Right cardiac atrium (tissue), 5 donors: ENCODE measurements at regions not wholly inside any gene's neighbourhood (a gene's known extent, or its start where the extent isn't known, plus 50 kb on each side); places are given as distances from the start of the nearest gene placed in this dataset.
A peak's percentile ranks its signal among the peaks of the same experiment; 100 is the strongest.
"Not testable (repeated sequence)": the region's sequence is repeated elsewhere in the genome, so short reads cannot be mapped to it uniquely, and the experiment has no call there.

Experiments
- ATAC-seq, 2 donors: fragments of 200-7000 bp; cut with Tn5 transposase; one replicate each; pipeline versions ENCODE4 v1.8.0 to v1.9.1; 2020; ENCODE audit warnings: moderate library complexity in 2 of 2, mild to moderate bottlenecking in 1 of 2
- DNase-seq, 3 donors: peaks; one replicate each; pipeline ENCODE4 v3.0.0-alpha.2; 2020
- H3K27ac ChIP-seq: one replicate; pipeline ENCODE4 v1.5.1; 2013; ENCODE audit warnings: mild to moderate bottlenecking, low read length, control low read depth, moderate library complexity
- H3K27me3 ChIP-seq: one replicate; pipeline ENCODE4 v1.6.1; 2013; ENCODE audit not compliant: control insufficient read depth, insufficient read depth
- H3K4me1 ChIP-seq: one replicate; pipeline ENCODE4 v1.6.1; 2013; ENCODE audit warnings: low read length; ENCODE audit not compliant: control insufficient read depth, insufficient read depth
- H3K4me3 ChIP-seq: one replicate; pipeline ENCODE4 v1.5.1; 2013; ENCODE audit warnings: low read length, control low read depth
- H3K9me3 ChIP-seq: one replicate; pipeline ENCODE4 v1.6.1; 2013; ENCODE audit warnings: low read length; ENCODE audit not compliant: control insufficient read depth
- WGBS: extraction: QIAGEN DNeasy Blood & Tissue Kit; methylation state at CpG from one replicate; pipeline ENCODE4 v1.1.7; 2013; 5-methylcytosine and 5-hydroxymethylcytosine counted together
- intact Hi-C, 4 donors: fragments of 100-400 bp; cut with DNase I; formaldehyde crosslinking; loops; one replicate each; pipeline versions ENCODE4 v1.11.0 to v1.14.0; 2022 to 2023
- donor health status: healthy with polysubstance abuse.
- donor health status: DM: no; HTN: yes; CAD: no.
- donor health status: DM: no; HTN: no; CAD: no.
- donor health status: DM: no; HTN: yes; CAD: no; lungs with severe emphysema.
- donor health status: DM: yes; HTN: yes; CAD: no.

- no peaks in the 10 kb centered on the region for H3K27me3 ChIP-seq
- 16% methylated on average over 2 of the region's 2 CpGs for WGBS
- no peak for DNase-seq
- no peak for ATAC-seq
- H3K4me1 ChIP-seq, result no peaks in the 10 kb centered on the region
- no peak overlapping the region for H3K4me3 ChIP-seq
- H3K9me3 ChIP-seq, result no peaks in the 10 kb centered on the region
- intact Hi-C loops, result no loop called here
- H3K27ac ChIP-seq, result no peak overlapping the region
These were observed 123.0 kb downstream of the CHD9NB start for GRCh38 chr16:52929478-52930400.

- H3K27me3 ChIP-seq, result no peaks in the 10 kb centered on the region
- intact Hi-C loops, result no loop called here
- no peak for ATAC-seq
- H3K27ac ChIP-seq, result no peak overlapping the region
- DNase-seq, result no peak
- H3K4me3 ChIP-seq, result no peak overlapping the region
- 90% methylated on average over 3 of the region's 3 CpGs for WGBS
- H3K4me1 ChIP-seq, result no peaks in the 10 kb centered on the region
- no peaks in the 10 kb centered on the region for H3K9me3 ChIP-seq
These were observed 123.7 kb downstream of the CHD9NB start for GRCh38 chr16:52928955-52929354.

- no peaks in the 10 kb centered on the region for H3K27me3 ChIP-seq
- intact Hi-C loops, result no loop called here
- no peaks in the 10 kb centered on the region for H3K9me3 ChIP-seq
- DNase-seq, result no peak
- no peak overlapping the region for H3K27ac ChIP-seq
- no peaks in the 10 kb centered on the region for H3K4me1 ChIP-seq
- no peak overlapping the region for H3K4me3 ChIP-seq
- ATAC-seq, result no peak
- 50% methylated on average over 4 of the region's 4 CpGs for WGBS
These were observed 127.6 kb downstream of the CHD9NB start for GRCh38 chr16:52925143-52925542.

DNA sequence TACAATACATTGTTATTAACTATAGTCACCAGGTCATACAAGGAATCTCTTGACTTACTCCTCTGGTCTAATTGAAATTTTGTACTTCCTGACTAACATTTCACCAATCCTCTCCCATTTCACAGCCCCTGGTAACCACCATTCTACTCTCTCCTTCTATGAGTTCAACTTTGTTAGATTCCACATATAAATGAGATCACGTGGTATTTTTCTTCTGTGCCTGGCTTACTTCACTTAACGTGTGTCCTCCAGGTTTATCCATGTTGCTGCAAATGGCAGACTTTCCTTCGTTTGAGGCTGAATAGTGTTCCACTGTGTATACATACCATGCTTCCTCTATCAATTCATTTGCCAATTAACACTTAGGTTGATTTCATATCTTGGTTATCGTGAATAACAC is 128.5 kb downstream of the CHD9NB start:
- no peaks in the 10 kb centered on the region for H3K27me3 ChIP-seq
- no peak for DNase-seq
- no peaks in the 10 kb centered on the region for H3K4me1 ChIP-seq
- intact Hi-C loops, result no loop called here
- no peak overlapping the region for H3K27ac ChIP-seq
- ATAC-seq, result no peak
- no peaks in the 10 kb centered on the region for H3K9me3 ChIP-seq
- H3K4me3 ChIP-seq, result no peak overlapping the region
- WGBS, result 72% methylated on average over 4 of the region's 4 CpGs

DNA sequence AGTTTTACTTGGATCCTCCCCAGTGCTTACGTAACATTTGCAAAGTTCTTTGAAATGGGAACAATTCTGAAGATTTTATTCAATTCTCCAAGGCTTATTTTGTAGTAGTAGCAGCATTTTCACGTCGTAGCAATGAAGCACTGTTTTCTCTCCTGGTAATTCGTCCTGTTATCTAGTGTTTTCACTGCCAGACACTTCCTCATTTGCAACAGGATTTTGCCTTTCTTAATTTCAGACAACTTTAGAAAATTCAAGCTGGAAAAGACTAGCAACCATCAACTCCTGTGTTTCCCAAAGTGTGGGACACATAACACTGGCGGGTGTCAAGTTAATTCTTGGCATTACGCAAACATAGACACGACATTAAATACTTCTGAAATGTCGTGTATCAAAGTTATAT is 131.6 kb downstream of the CHD9NB start:
- H3K4me3 ChIP-seq, result no peak overlapping the region
- no peaks in the 10 kb centered on the region for H3K27me3 ChIP-seq
- intact Hi-C loops, result no loop called here
- H3K27ac ChIP-seq, result no peak overlapping the region
- DNase-seq, result no peak
- H3K9me3 ChIP-seq, result no peaks in the 10 kb centered on the region
- WGBS, result 56% methylated on average over 8 of the region's 8 CpGs
- no peak for ATAC-seq
- no peaks in the 10 kb centered on the region for H3K4me1 ChIP-seq

- Histone ChIP-seq H3K4me3 (no peak overlapping the region), H3K9me3 (no peaks in the 10 kb centered on the region), H3K27me3 (no peaks in the 10 kb centered on the region), H3K27ac (no peak overlapping the region), H3K4me1 (no peaks in the 10 kb centered on the region)
- intact Hi-C loops, result no loop called here
- ATAC-seq, result no peak
- 65% methylated on average over 5 of the region's 5 CpGs for WGBS
- DNase-seq, result no peak
These were observed 132.4 kb downstream of the CHD9NB start for GRCh38 chr16:52920331-52920730.

- intact Hi-C loops, result loop anchor here in 2 of 4 donors (5.0 to 10.0 kb wide), 3 partner anchors 720 to 850 kb away; no protein-coding TSS in a partner anchor
- Histone ChIP-seq H3K4me3 (no peak overlapping the region), H3K9me3 (no peaks in the 10 kb centered on the region), H3K27me3 (no peaks in the 10 kb centered on the region), H3K27ac (no peak overlapping the region), H3K4me1 (no peaks in the 10 kb centered on the region)
- ATAC-seq (no peak), DNase-seq (no peak)
- WGBS, result 55% methylated on average over 2 of the region's 2 CpGs
These were observed 138.3 kb downstream of the CHD9NB start for GRCh38 chr16:52914428-52914827.

DNA sequence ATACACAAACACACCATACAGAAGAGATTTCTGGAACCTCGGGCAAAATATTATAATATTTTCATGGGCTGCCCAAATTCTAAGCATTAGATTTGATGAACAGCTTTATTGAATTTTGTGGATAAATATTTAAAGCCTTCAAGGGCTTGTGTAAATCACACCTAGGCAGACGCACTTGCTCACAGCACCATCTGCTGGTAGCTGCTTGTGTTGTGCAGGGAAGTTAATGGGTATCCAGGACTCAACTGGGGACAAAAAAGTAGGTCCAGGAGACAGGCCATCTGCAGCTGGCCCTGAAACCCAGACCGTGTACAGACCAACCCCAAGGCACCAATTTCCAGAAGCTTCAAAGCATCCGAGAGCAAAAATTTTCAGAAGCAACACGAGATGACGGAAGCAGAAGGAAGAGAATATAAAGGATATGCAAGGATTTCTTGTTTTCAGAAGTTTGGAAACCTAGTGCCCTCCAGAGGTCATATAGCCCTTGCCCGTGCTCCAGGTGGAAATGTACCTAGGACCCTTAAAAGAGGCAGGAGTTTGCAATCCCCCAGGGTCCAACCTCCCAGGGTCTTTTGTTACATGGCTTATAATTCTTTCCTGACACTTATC is 140.0 kb downstream of the CHD9NB start:
- Histone ChIP-seq H3K9me3 (no peaks in the 10 kb centered on the region), H3K4me3 (no peak overlapping the region), H3K4me1 (no peaks in the 10 kb centered on the region), H3K27me3 (no peaks in the 10 kb centered on the region), H3K27ac (no peak overlapping the region)
- intact Hi-C loops, result loop anchor here in 2 of 4 donors (2.0 to 10.0 kb wide), 4 partner anchors 718 to 848 kb away; no protein-coding TSS in a partner anchor
- ATAC-seq (peak; percentile 55 to 63), DNase-seq (peak; percentile 55 to 71 (median 62))
- WGBS, result 7% methylated on average over 7 of the region's 7 CpGs

- intact Hi-C loops, H3K27ac ChIP-seq, H3K27me3 ChIP-seq, H3K9me3 ChIP-seq, DNase-seq, H3K4me1 ChIP-seq, H3K4me3 ChIP-seq, ATAC-seq: not testable (repeated sequence)
- WGBS, result 82% methylated on average over 6 of the region's 6 CpGs
These were observed 144.6 kb downstream of the CHD9NB start for GRCh38 chr16:52908057-52908456.

DNA sequence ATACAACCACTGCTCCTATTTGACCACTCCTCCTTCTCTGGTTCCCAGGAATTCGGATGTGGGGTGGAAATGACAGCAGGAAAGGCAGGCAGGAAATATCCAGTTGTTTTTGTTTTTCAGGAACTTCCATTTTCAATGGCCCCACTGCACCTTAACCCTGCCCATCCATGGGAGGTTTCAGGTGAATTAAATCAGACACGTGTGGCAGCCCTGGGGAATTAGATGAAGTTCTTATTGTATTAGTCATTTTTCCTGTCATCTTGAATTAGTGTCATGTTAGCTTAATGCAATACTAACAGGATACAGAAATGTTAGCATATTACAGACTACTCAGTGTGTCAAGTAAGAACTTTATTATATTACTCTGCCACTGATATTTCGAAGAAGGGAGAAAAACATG is 146.4 kb downstream of the CHD9NB start:
- DNase-seq, result no peak
- no peak overlapping the region for H3K4me3 ChIP-seq
- 52% methylated on average over 3 of the region's 3 CpGs for WGBS
- no peaks in the 10 kb centered on the region for H3K4me1 ChIP-seq
- ATAC-seq, result no peak
- H3K27ac ChIP-seq, result no peak overlapping the region
- H3K9me3 ChIP-seq, result no peaks in the 10 kb centered on the region
- intact Hi-C loops, result no loop called here
- no peaks in the 10 kb centered on the region for H3K27me3 ChIP-seq

- 77% methylated on average over 5 of the region's 5 CpGs for WGBS
- H3K27me3 ChIP-seq, result no peaks in the 10 kb centered on the region
- H3K4me1 ChIP-seq, result no peaks in the 10 kb centered on the region
- ATAC-seq, result no peak
- H3K4me3 ChIP-seq, result no peak overlapping the region
- DNase-seq, result no peak
- intact Hi-C loops, result no loop called here
- no peaks in the 10 kb centered on the region for H3K9me3 ChIP-seq
- no peak overlapping the region for H3K27ac ChIP-seq
These were observed 156.1 kb downstream of the CHD9NB start for GRCh38 chr16:52896478-52897164.
